ENCODE measurements at regions not wholly inside any gene's neighbourhood (a gene's known extent, or its start where the extent isn't known, plus 50 kb on each side); places are given as distances from the start of the nearest gene placed in this dataset.

DNA sequence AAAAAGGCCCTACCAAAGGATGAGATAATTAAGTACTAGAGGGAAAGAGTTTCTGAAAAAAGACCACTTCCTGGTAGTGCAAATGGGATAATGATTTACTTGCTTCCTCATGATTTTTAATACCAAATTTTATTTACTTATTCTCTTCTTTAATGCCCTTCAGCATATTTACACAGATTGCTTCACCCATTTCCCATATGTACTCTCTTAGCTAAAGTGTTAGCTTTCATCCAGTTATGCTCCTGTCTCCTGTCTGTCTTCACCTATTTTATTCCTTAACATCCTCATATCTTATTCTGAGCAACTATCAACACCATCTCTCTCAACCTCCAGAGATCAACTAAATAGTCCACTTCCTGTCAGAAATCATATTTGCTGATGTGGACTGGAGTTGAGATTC lies 183.2 kb upstream of the HS3ST1 start:
- TF ChIP-seq EZH2 (optimal IDR thresholded peaks at IDR 0.05; ENCODE audit: low read depth, low read length): no peak
- TF ChIP-seq, protein P1, sequence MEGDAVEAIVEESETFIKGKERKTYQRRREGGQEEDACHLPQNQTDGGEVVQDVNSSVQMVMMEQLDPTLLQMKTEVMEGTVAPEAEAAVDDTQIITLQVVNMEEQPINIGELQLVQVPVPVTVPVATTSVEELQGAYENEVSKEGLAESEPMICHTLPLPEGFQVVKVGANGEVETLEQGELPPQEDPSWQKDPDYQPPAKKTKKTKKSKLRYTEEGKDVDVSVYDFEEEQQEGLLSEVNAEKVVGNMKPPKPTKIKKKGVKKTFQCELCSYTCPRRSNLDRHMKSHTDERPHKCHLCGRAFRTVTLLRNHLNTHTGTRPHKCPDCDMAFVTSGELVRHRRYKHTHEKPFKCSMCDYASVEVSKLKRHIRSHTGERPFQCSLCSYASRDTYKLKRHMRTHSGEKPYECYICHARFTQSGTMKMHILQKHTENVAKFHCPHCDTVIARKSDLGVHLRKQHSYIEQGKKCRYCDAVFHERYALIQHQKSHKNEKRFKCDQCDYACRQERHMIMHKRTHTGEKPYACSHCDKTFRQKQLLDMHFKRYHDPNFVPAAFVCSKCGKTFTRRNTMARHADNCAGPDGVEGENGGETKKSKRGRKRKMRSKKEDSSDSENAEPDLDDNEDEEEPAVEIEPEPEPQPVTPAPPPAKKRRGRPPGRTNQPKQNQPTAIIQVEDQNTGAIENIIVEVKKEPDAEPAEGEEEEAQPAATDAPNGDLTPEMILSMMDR (IDR thresholded peaks at IDR 0.05; ENCODE audit: low read length): no peak
